DND-41 (cell line): ENCODE measurements at regions not wholly inside any gene's neighbourhood (a gene's known extent, or its start where the extent isn't known, plus 50 kb on each side); places are given as distances from the start of the nearest gene placed in this dataset.

Source experiments
- CTCF ChIP-seq: IDR thresholded peaks from 2 replicates; pipeline ENCODE4 v1.5.1; 2012; ENCODE audit warnings: borderline replicate concordance, low read length, moderate library complexity, mild to moderate bottlenecking; ENCODE audit not compliant: poor library complexity, severe bottlenecking; ENCODE audit errors: extremely low read depth
- EZH2 ChIP-seq: IDR thresholded peaks from 3 replicates; pipeline ENCODE4 v1.6.1; 2012; ENCODE audit warnings: borderline replicate concordance, low read depth, mild to moderate bottlenecking, moderate library complexity, low read length, inconsistent platforms; ENCODE audit not compliant: severe bottlenecking

- TF ChIP-seq CTCF (no peak), EZH2 (no peak)
Measured at GRCh38 chr2:7774481-7774880, 857.3 kb downstream of the RNF144A start.
